ENCODE measurements at regions not wholly inside any gene's neighbourhood (a gene's known extent, or its start where the extent isn't known, plus 50 kb on each side); places are given as distances from the start of the nearest gene placed in this dataset.

DNA sequence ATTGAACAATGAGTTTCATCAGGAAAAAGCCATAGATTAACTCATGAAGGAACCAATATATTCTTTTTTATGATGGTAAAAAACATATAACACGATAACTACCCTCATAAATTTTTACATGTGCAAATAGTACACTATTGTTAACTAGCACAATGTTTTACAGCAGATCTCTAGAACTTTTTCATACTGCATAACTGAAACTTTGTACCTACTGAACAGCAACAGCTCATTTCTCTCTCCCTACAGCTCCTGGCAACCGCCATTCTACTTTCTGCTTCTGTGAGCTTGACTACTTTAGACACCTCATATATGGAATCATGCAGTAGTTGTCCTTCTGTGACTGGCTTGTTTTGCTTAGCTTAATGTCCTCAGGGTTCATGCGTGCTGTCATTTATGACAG, 235.4 kb downstream of the NFKBIZ start:
- H3K27ac ChIP-seq (ENCODE audit: insufficient read depth, low read depth, low read length): no peak overlapping the region
- POLR2A ChIA-PET: no interaction called here

DNA sequence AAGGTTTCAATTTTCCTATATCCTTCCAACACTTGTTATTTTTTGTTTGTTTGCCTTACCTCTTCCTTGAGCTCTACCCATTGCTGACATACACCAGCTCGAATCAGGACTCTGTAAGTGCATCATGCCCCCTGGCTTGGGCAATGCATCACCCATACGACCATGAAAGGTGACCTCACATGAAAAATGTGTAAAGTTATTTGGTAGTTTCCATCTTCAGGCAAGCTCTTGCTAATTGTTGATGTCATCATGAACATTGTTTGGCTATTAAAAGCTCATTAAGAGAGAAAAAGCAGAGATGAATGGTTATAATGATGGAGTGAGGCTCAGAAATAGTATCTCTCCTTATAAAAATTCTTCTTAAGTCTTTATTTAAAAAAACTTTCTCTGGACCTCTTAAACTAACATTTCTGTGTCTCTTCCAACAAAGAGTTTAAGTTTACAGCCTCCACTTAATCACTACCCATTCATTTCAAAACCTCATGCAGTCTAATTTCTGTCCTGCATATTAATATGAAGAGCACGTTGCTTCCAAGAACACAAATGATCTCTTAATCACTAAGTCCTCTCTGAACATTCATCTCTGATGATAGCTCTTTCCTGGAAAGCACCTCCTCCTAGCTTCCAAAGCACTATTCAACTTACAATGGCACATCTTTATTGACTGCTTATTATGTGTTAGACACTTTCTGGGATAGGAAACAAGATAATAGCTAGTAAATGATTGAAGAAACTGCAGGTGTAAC, 236.3 kb downstream of the NFKBIZ start:
- CTCF ChIA-PET: interaction anchor here (1.1 to 1.7 kb wide), 4 partner anchors 140 to 451 kb away, joined by 3 to 4 read pairs (median 4); no protein-coding TSS in a partner anchor
- intact Hi-C loops (cut with micrococcal nuclease): no loop called here
- H3K27me3 ChIP-seq (ENCODE audit: control insufficient read depth in 2 of 2, insufficient read depth in 2 of 2, low read length in 2 of 2): no peaks in the 10 kb centered on the region
- no peak overlapping the region for H2AFZ ChIP-seq (ENCODE audit: low read depth, low read length)
- no peaks in the 10 kb centered on the region for H3K36me3 ChIP-seq (ENCODE audit: control insufficient read depth in 2 of 2, extremely low read depth in 1 of 2, insufficient read depth in 2 of 2, low read length in 2 of 2)
- no peak for TF ChIP-seq JUN (IDR thresholded peaks at IDR 0.05; ENCODE audit: borderline replicate concordance, insufficient read depth, insufficient read length, low read depth)
- no peak for TF ChIP-seq GATA2 (IDR thresholded peaks at IDR 0.05; ENCODE audit: insufficient read depth, insufficient read length, low read depth, low read length)
- TF ChIP-seq POLR2A (IDR thresholded peaks at IDR 0.05; ENCODE audit: low read depth, low read length): no peak
- no peak for TF ChIP-seq MYC (IDR thresholded peaks at IDR 0.05; ENCODE audit: low read depth, low read length)
- TF ChIP-seq FOS (IDR thresholded peaks at IDR 0.05; ENCODE audit: borderline replicate concordance, insufficient read depth, low read length): no peak
- TF ChIP-seq EZH2 (IDR thresholded peaks at IDR 0.05; ENCODE audit: borderline replicate concordance, low read depth, low read length, severe bottlenecking): no peak
- TF ChIP-seq, protein P1, sequence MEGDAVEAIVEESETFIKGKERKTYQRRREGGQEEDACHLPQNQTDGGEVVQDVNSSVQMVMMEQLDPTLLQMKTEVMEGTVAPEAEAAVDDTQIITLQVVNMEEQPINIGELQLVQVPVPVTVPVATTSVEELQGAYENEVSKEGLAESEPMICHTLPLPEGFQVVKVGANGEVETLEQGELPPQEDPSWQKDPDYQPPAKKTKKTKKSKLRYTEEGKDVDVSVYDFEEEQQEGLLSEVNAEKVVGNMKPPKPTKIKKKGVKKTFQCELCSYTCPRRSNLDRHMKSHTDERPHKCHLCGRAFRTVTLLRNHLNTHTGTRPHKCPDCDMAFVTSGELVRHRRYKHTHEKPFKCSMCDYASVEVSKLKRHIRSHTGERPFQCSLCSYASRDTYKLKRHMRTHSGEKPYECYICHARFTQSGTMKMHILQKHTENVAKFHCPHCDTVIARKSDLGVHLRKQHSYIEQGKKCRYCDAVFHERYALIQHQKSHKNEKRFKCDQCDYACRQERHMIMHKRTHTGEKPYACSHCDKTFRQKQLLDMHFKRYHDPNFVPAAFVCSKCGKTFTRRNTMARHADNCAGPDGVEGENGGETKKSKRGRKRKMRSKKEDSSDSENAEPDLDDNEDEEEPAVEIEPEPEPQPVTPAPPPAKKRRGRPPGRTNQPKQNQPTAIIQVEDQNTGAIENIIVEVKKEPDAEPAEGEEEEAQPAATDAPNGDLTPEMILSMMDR (IDR thresholded peaks at IDR 0.05; ENCODE audit: extremely low read depth in 1 of 2, insufficient read depth in 1 of 2, low read depth in 1 of 2, low read length in 2 of 2): no peak
- no peak for TF ChIP-seq POLR2AphosphoS5 (IDR thresholded peaks at IDR 0.05; ENCODE audit: insufficient read depth, low read depth, low read length)
- TF ChIP-seq, protein P2, sequence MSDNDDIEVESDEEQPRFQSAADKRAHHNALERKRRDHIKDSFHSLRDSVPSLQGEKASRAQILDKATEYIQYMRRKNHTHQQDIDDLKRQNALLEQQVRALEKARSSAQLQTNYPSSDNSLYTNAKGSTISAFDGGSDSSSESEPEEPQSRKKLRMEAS (IDR thresholded peaks at IDR 0.05; ENCODE audit: insufficient read depth, insufficient read length): no peak
- no peak overlapping the region for H3K4me2 ChIP-seq (ENCODE audit: insufficient read depth, low read length)
- no peaks in the 10 kb centered on the region for H3K9me1 ChIP-seq (replicated peaks; ENCODE audit: control insufficient read depth, extremely low read depth, insufficient read depth, low read length)
- DNase-seq (ENCODE audit: low read depth, low spot score) (no peak), FAIRE-seq (no peak)
- H4K20me1 ChIP-seq (replicated peaks; ENCODE audit: control insufficient read depth, extremely low read depth, insufficient read depth, low read length): no peaks in the 10 kb centered on the region
- no peaks in the 10 kb centered on the region for H3K9me3 ChIP-seq (replicated peaks; ENCODE audit: control insufficient read depth, insufficient read depth, low read length)
- H3K79me2 ChIP-seq (ENCODE audit: control insufficient read depth, insufficient read depth, low read length): no peaks in the 10 kb centered on the region
- POLR2A ChIA-PET: no interaction called here
- no peak overlapping the region for H3K4me3 ChIP-seq (replicated peaks in 1 of 3; ENCODE audit: insufficient read depth in 1 of 3, low read depth in 1 of 3, low read length in 3 of 3)
- H3K27ac ChIP-seq (ENCODE audit: insufficient read depth, low read depth, low read length): no peak overlapping the region
- no TSS peak for BruUV-seq (replicated peaks)
- dilution Hi-C loops (cut with MboI; ENCODE audit: extremely low pct_ligation_motif_present, low sequenced_read_pairs): no loop called here
- H3K9ac ChIP-seq (replicated peaks; ENCODE audit: extremely low read depth, insufficient read depth, low read length): no peak overlapping the region
- peaks cover 18% of the 10 kb centered on the region for H3K4me1 ChIP-seq (ENCODE audit: control insufficient read depth, extremely low read depth, insufficient read depth, low read length)

More for the DNA sequence above, 235.4 kb downstream of the NFKBIZ start:
- peaks cover 22% of the 10 kb centered on the region for H3K4me1 ChIP-seq (ENCODE audit: control insufficient read depth, extremely low read depth, insufficient read depth, low read length)
- no peaks in the 10 kb centered on the region for H3K79me2 ChIP-seq (ENCODE audit: control insufficient read depth, insufficient read depth, low read length)
- no TSS peak for BruUV-seq (replicated peaks)
- H3K4me3 ChIP-seq (replicated peaks in 1 of 3; ENCODE audit: insufficient read depth in 1 of 3, low read depth in 1 of 3, low read length in 3 of 3): no peak overlapping the region
- CTCF ChIA-PET: interaction anchor here (1.1 to 1.7 kb wide), 2 partner anchors 11 to 72 kb away, joined by 3 to 4 read pairs; no protein-coding TSS in a partner anchor
- no peak overlapping the region for H3K4me2 ChIP-seq (ENCODE audit: insufficient read depth, low read length)
- intact Hi-C loops (cut with micrococcal nuclease): loop anchor here (5.0 kb wide), 2 partner anchors 98 to 143 kb away; no protein-coding TSS in a partner anchor
- H4K20me1 ChIP-seq (replicated peaks; ENCODE audit: control insufficient read depth, extremely low read depth, insufficient read depth, low read length): no peaks in the 10 kb centered on the region
- DNase-seq (ENCODE audit: low read depth, low spot score) (no peak), FAIRE-seq (no peak)
- dilution Hi-C loops (cut with MboI; ENCODE audit: extremely low pct_ligation_motif_present, low sequenced_read_pairs): no loop called here
- no peaks in the 10 kb centered on the region for H3K27me3 ChIP-seq (ENCODE audit: control insufficient read depth in 2 of 2, insufficient read depth in 2 of 2, low read length in 2 of 2)
- no peak overlapping the region for H2AFZ ChIP-seq (ENCODE audit: low read depth, low read length)
- H3K9me3 ChIP-seq (replicated peaks; ENCODE audit: control insufficient read depth, insufficient read depth, low read length): no peaks in the 10 kb centered on the region
- no peak overlapping the region for H3K9ac ChIP-seq (replicated peaks; ENCODE audit: extremely low read depth, insufficient read depth, low read length)
- no peaks in the 10 kb centered on the region for H3K36me3 ChIP-seq (ENCODE audit: control insufficient read depth in 2 of 2, extremely low read depth in 1 of 2, insufficient read depth in 2 of 2, low read length in 2 of 2)
- TF ChIP-seq JUN (IDR thresholded peaks at IDR 0.05; ENCODE audit: borderline replicate concordance, insufficient read depth, insufficient read length, low read depth): no peak
- no peak for TF ChIP-seq FOS (IDR thresholded peaks at IDR 0.05; ENCODE audit: borderline replicate concordance, insufficient read depth, low read length)
- TF ChIP-seq, protein P2 (IDR thresholded peaks at IDR 0.05; ENCODE audit: insufficient read depth, insufficient read length): no peak
- H3K9me1 ChIP-seq (replicated peaks; ENCODE audit: control insufficient read depth, extremely low read depth, insufficient read depth, low read length): no peaks in the 10 kb centered on the region
